Type B pancreatic cell (in vitro differentiated cells): ENCODE measurements at regions not wholly inside any gene's neighbourhood (a gene's known extent, or its start where the extent isn't known, plus 50 kb on each side); places are given as distances from the start of the nearest gene placed in this dataset.
"Not testable (repeated sequence)": the region's sequence is repeated elsewhere in the genome, so short reads cannot be mapped to it uniquely, and the experiment has no call there.

Experiments
- DNase-seq: peaks from one replicate; pipeline ENCODE4 v3.0.0; 2021; ENCODE audit warnings: mixed read lengths; ENCODE audit not compliant: unreplicated experiment; ENCODE audit errors: extremely low spot score
- H3K27ac Mint-ChIP-seq: 2 replicates; pipeline ENCODE4 v1.8.0; 2021; ENCODE audit warnings: mild to moderate bottlenecking, mixed read lengths
- H3K27me3 Mint-ChIP-seq: 2 replicates; pipeline ENCODE4 v1.8.0; 2021; ENCODE audit warnings: mixed read lengths
- H3K36me3 Mint-ChIP-seq: 2 replicates; pipeline ENCODE4 v1.8.0; 2021; ENCODE audit warnings: mixed read lengths
- H3K4me1 Mint-ChIP-seq: one replicate; pipeline ENCODE4 v1.8.0; 2021; ENCODE audit warnings: mixed read lengths; ENCODE audit not compliant: unreplicated experiment
- H3K4me3 Mint-ChIP-seq: 2 replicates; pipeline ENCODE4 v1.8.0; 2021; ENCODE audit warnings: mild to moderate bottlenecking, mixed read lengths
- H3K9me3 Mint-ChIP-seq: 2 replicates; pipeline ENCODE4 v1.8.0; 2021; ENCODE audit warnings: mixed read lengths
- CTCF ChIP-seq: fragments of 200-600 bp; sonication (generic); conservative IDR thresholded peaks from 2 replicates; pipeline ENCODE4 v1.5.0; 2021; ENCODE audit warnings: antibody characterized with exemption, mild to moderate bottlenecking

GRCh38 chr3:177465257-177465642, 268.0 kb upstream of the TBL1XR1 start:
- DNase-seq = no peak
- H3K4me3 Mint-ChIP-seq = no peak overlapping the region
- H3K27ac Mint-ChIP-seq = no peak overlapping the region
- no peak for TF ChIP-seq CTCF
- H3K9me3 Mint-ChIP-seq = peaks cover 13% of the 10 kb centered on the region
- H3K36me3 Mint-ChIP-seq = no peaks in the 10 kb centered on the region
- peaks cover 7% of the 10 kb centered on the region for H3K4me1 Mint-ChIP-seq
- H3K27me3 Mint-ChIP-seq = peaks cover 2% of the 10 kb centered on the region

- no peak overlapping the region for H3K27ac Mint-ChIP-seq
- H3K4me3 Mint-ChIP-seq = no peak overlapping the region
- peaks cover 2% of the 10 kb centered on the region for H3K27me3 Mint-ChIP-seq
- TF ChIP-seq CTCF = no peak
- peaks cover 13% of the 10 kb centered on the region for H3K9me3 Mint-ChIP-seq
- no peak for DNase-seq
- peaks cover 13% of the 10 kb centered on the region for H3K4me1 Mint-ChIP-seq
- no peaks in the 10 kb centered on the region for H3K36me3 Mint-ChIP-seq
Measured at GRCh38 chr3:177466074-177466473, 268.8 kb upstream of the TBL1XR1 start.

- H3K27me3 Mint-ChIP-seq, H3K36me3 Mint-ChIP-seq, H3K4me3 Mint-ChIP-seq, H3K27ac Mint-ChIP-seq, DNase-seq: not testable (repeated sequence)
- Mint-ChIP-seq H3K9me3 (peaks cover 13% of the 10 kb centered on the region), H3K4me1 (peaks cover 13% of the 10 kb centered on the region)
Measured at GRCh38 chr3:177466622-177467021, 269.3 kb upstream of the TBL1XR1 start.

GRCh38 chr3:177467247-177467985, 270.1 kb upstream of the TBL1XR1 start:
- Mint-ChIP-seq H3K4me3 (no peak overlapping the region), H3K27ac (no peak overlapping the region), H3K4me1 (peaks cover 13% of the 10 kb centered on the region), H3K9me3 (peaks cover 13% of the 10 kb centered on the region), H3K27me3 (peaks cover under 1% of the 10 kb centered on the region), H3K36me3 (no peaks in the 10 kb centered on the region)
- no peak for TF ChIP-seq CTCF
- DNase-seq = no peak

- Mint-ChIP-seq H3K27me3 (no peaks in the 10 kb centered on the region), H3K4me3 (no peak overlapping the region), H3K27ac (no peak overlapping the region), H3K9me3 (peaks cover 17% of the 10 kb centered on the region), H3K4me1 (peaks cover 18% of the 10 kb centered on the region), H3K36me3 (no peaks in the 10 kb centered on the region)
- TF ChIP-seq CTCF = no peak
- DNase-seq = no peak
Measured at GRCh38 chr3:177468331-177468730, 271.0 kb upstream of the TBL1XR1 start.

GRCh38 chr3:177468816-177469215, 271.5 kb upstream of the TBL1XR1 start:
- DNase-seq = no peak
- Mint-ChIP-seq H3K27ac (no peak overlapping the region), H3K4me1 (peaks cover 18% of the 10 kb centered on the region), H3K4me3 (no peak overlapping the region), H3K9me3 (peaks cover 17% of the 10 kb centered on the region), H3K36me3 (no peaks in the 10 kb centered on the region), H3K27me3 (no peaks in the 10 kb centered on the region)
- no peak for TF ChIP-seq CTCF
